HG02852 (cell line): ENCODE measurements at regions not wholly inside any gene's neighbourhood (a gene's known extent, or its start where the extent isn't known, plus 50 kb on each side); places are given as distances from the start of the nearest gene placed in this dataset.
"Not testable (repeated sequence)": the region's sequence is repeated elsewhere in the genome, so short reads cannot be mapped to it uniquely, and the experiment has no call there.

Source experiments
- ATAC-seq: cut with Tn5 transposase; IDR thresholded peaks from one replicate; pipeline ENCODE4 v1.9.1; 2021; ENCODE audit warnings: mild to moderate bottlenecking, moderate library complexity; ENCODE audit not compliant: unreplicated experiment

- ATAC-seq, result no peak
These were observed 315.6 kb upstream of the IL12A start for GRCh38 chr3:159672728-159673688.

- no peak for ATAC-seq
These were observed 314.1 kb upstream of the IL12A start for GRCh38 chr3:159674583-159674982.

- ATAC-seq, result no peak
These were observed 313.4 kb upstream of the IL12A start for GRCh38 chr3:159675285-159675684.

GRCh38 chr3:159679900-159680299, 308.7 kb upstream of the IL12A start:
- no peak for ATAC-seq

- ATAC-seq, result not testable (repeated sequence)
These were observed 306.9 kb upstream of the IL12A start for GRCh38 chr3:159681717-159682116.

- ATAC-seq, result no peak
These were observed 302.8 kb upstream of the IL12A start for GRCh38 chr3:159685801-159686200.

GRCh38 chr3:159693226-159693625, 295.4 kb upstream of the IL12A start:
- ATAC-seq, result no peak

GRCh38 chr3:159711560-159712333, 276.9 kb upstream of the IL12A start:
- ATAC-seq, result no peak

GRCh38 chr3:159721324-159721723, 267.3 kb upstream of the IL12A start:
- ATAC-seq, result no peak

GRCh38 chr3:159723295-159723694, 265.3 kb upstream of the IL12A start:
- no peak for ATAC-seq

GRCh38 chr3:159724627-159725026, 264.0 kb upstream of the IL12A start:
- no peak for ATAC-seq

GRCh38 chr3:159726231-159726964, 262.2 kb upstream of the IL12A start:
- no peak for ATAC-seq

GRCh38 chr3:159727506-159727905, 261.1 kb upstream of the IL12A start:
- no peak for ATAC-seq

- ATAC-seq, result no peak
These were observed 257.4 kb upstream of the IL12A start for GRCh38 chr3:159731254-159731653.

GRCh38 chr3:159732172-159733111, 256.2 kb upstream of the IL12A start:
- no peak for ATAC-seq

- ATAC-seq, result no peak
These were observed 255.3 kb upstream of the IL12A start for GRCh38 chr3:159733194-159733860.

GRCh38 chr3:159734681-159735080, 254.0 kb upstream of the IL12A start:
- no peak for ATAC-seq

- no peak for ATAC-seq
These were observed 249.5 kb upstream of the IL12A start for GRCh38 chr3:159739166-159739565.

GRCh38 chr3:159739969-159740368, 248.7 kb upstream of the IL12A start:
- ATAC-seq, result no peak

GRCh38 chr3:159741281-159741680, 247.4 kb upstream of the IL12A start:
- ATAC-seq, result no peak
